ENCODE measurements at regions not wholly inside any gene's neighbourhood (a gene's known extent, or its start where the extent isn't known, plus 50 kb on each side); places are given as distances from the start of the nearest gene placed in this dataset.
"Not testable (repeated sequence)": the region's sequence is repeated elsewhere in the genome, so short reads cannot be mapped to it uniquely, and the experiment has no call there.

- no peak for DNase-seq (ENCODE audit: low spot score)
Observed at GRCh38 chr7:131726031-131726430, 169.6 kb upstream of the PODXL start.

- DNase-seq (ENCODE audit: low spot score): no peak
Observed at GRCh38 chr7:131724776-131725345, 168.4 kb upstream of the PODXL start.

- no peak for DNase-seq (ENCODE audit: low spot score)
Observed at GRCh38 chr7:131723926-131724325, 167.5 kb upstream of the PODXL start.

- DNase-seq (ENCODE audit: low spot score): no peak
Observed at GRCh38 chr7:131722371-131722770, 165.9 kb upstream of the PODXL start.

- DNase-seq (ENCODE audit: low spot score): no peak
Observed at GRCh38 chr7:131721660-131722059, 165.2 kb upstream of the PODXL start.

- DNase-seq (ENCODE audit: low spot score): no peak
Observed at GRCh38 chr7:131720703-131721102, 164.3 kb upstream of the PODXL start.

- no peak for DNase-seq (ENCODE audit: low spot score)
Observed at GRCh38 chr7:131717181-131717580, 160.8 kb upstream of the PODXL start.

GRCh38 chr7:131699323-131699722 is 142.9 kb upstream of the PODXL start:
- no peak for DNase-seq (ENCODE audit: low spot score)

GRCh38 chr7:131692131-131692960 is 135.9 kb upstream of the PODXL start:
- no peak for DNase-seq (ENCODE audit: low spot score)

- DNase-seq (ENCODE audit: low spot score): no peak
Observed at GRCh38 chr7:131691454-131692130, 135.2 kb upstream of the PODXL start.

- DNase-seq (ENCODE audit: low spot score): no peak
Observed at GRCh38 chr7:131690441-131690840, 134.0 kb upstream of the PODXL start.

- DNase-seq (ENCODE audit: low spot score): no peak
Observed at GRCh38 chr7:131689662-131690234, 133.3 kb upstream of the PODXL start.

- DNase-seq (ENCODE audit: low spot score): peak; percentile 40
Observed at GRCh38 chr7:131688738-131689661, 132.6 kb upstream of the PODXL start.

- DNase-seq (ENCODE audit: low spot score): no peak
Observed at GRCh38 chr7:131687296-131687695, 130.9 kb upstream of the PODXL start.

- DNase-seq (ENCODE audit: low spot score): no peak
Observed at GRCh38 chr7:131686833-131687232, 130.4 kb upstream of the PODXL start.

GRCh38 chr7:131683536-131684125 is 127.2 kb upstream of the PODXL start:
- DNase-seq (ENCODE audit: low spot score): no peak

GRCh38 chr7:131681961-131682360 is 125.5 kb upstream of the PODXL start:
- DNase-seq (ENCODE audit: low spot score): no peak

GRCh38 chr7:131679071-131679470 is 122.6 kb upstream of the PODXL start:
- DNase-seq (ENCODE audit: low spot score): not testable (repeated sequence)

- DNase-seq (ENCODE audit: low spot score): not testable (repeated sequence)
Observed at GRCh38 chr7:131676850-131677249, 120.4 kb upstream of the PODXL start.

GRCh38 chr7:131674131-131674530 is 117.7 kb upstream of the PODXL start:
- no peak for DNase-seq (ENCODE audit: low spot score)

GRCh38 chr7:131673576-131673975 is 117.1 kb upstream of the PODXL start:
- no peak for DNase-seq (ENCODE audit: low spot score)

Measured in CD4-positive, alpha-beta T cell treated with Interleukin-6 at 100 ng/mL for 8 hours (primary cell).